Ammon's horn (tissue), 1 donor: ENCODE measurements at regions not wholly inside any gene's neighbourhood (a gene's known extent, or its start where the extent isn't known, plus 50 kb on each side); places are given as distances from the start of the nearest gene placed in this dataset.

Experiments used
- DNase-seq: peaks from one replicate; pipeline ENCODE4 v3.0.0-alpha.2; 2016; ENCODE audit warnings: low spot score

GRCh38 chr10:46228563-46229071, 58.2 kb upstream of the ANTXRL start:
- peak; percentile 88 for DNase-seq

- DNase-seq: no peak
Observed at GRCh38 chr10:46229144-46229563, 57.6 kb upstream of the ANTXRL start.

GRCh38 chr10:46230615-46231014, 56.2 kb upstream of the ANTXRL start:
- no peak for DNase-seq

- DNase-seq: no peak
Observed at GRCh38 chr10:46231087-46231486, 55.7 kb upstream of the ANTXRL start.

- no peak for DNase-seq
Observed at GRCh38 chr10:46232084-46232483, 54.7 kb upstream of the ANTXRL start.

- DNase-seq: no peak
Observed at GRCh38 chr10:46232666-46233065, 54.1 kb upstream of the ANTXRL start.

- no peak for DNase-seq
Observed at GRCh38 chr10:46233181-46233580, 53.6 kb upstream of the ANTXRL start.

GRCh38 chr10:46234026-46234425, 52.8 kb upstream of the ANTXRL start:
- DNase-seq: no peak

GRCh38 chr10:46234431-46235060, 52.3 kb upstream of the ANTXRL start:
- DNase-seq: no peak

- DNase-seq: no peak
Observed at GRCh38 chr10:46235705-46236545, 50.9 kb upstream of the ANTXRL start.

- DNase-seq: no peak
Observed at GRCh38 chr10:46236546-46236887, 50.3 kb upstream of the ANTXRL start.

- no peak for DNase-seq
Observed at GRCh38 chr10:46236941-46237681, 49.7 kb upstream of the ANTXRL start.
